GM21786 (cell line): ENCODE measurements at regions not wholly inside any gene's neighbourhood (a gene's known extent, or its start where the extent isn't known, plus 50 kb on each side); places are given as distances from the start of the nearest gene placed in this dataset.
"Not testable (repeated sequence)": the region's sequence is repeated elsewhere in the genome, so short reads cannot be mapped to it uniquely, and the experiment has no call there.

ENCODE experiments used
- ATAC-seq: cut with Tn5 transposase; IDR thresholded peaks from one replicate; pipeline ENCODE4 v1.9.1; 2021; ENCODE audit not compliant: unreplicated experiment

- no peak for ATAC-seq
These were observed 90.4 kb upstream of the RBMS1 start for GRCh38 chr2:160583813-160584537.

GRCh38 chr2:160584972-160585494 is 91.4 kb upstream of the RBMS1 start:
- ATAC-seq: no peak

- no peak for ATAC-seq
These were observed 97.1 kb upstream of the RBMS1 start for GRCh38 chr2:160590664-160591063.

- ATAC-seq: no peak
These were observed 98.8 kb upstream of the RBMS1 start for GRCh38 chr2:160592401-160592800.

- no peak for ATAC-seq
These were observed 99.4 kb upstream of the RBMS1 start for GRCh38 chr2:160592993-160593392.

GRCh38 chr2:160596441-160596840 is 102.8 kb upstream of the RBMS1 start:
- no peak for ATAC-seq

- ATAC-seq: not testable (repeated sequence)
These were observed 106.8 kb upstream of the RBMS1 start for GRCh38 chr2:160600437-160600836.

- no peak for ATAC-seq
These were observed 108.5 kb upstream of the RBMS1 start for GRCh38 chr2:160602073-160602472.

GRCh38 chr2:160603771-160604510 is 110.3 kb upstream of the RBMS1 start:
- no peak for ATAC-seq

- no peak for ATAC-seq
These were observed 112.7 kb upstream of the RBMS1 start for GRCh38 chr2:160606341-160606740.

GRCh38 chr2:160608599-160608998 is 115.0 kb upstream of the RBMS1 start:
- ATAC-seq: no peak

- ATAC-seq: no peak
These were observed 115.7 kb upstream of the RBMS1 start for GRCh38 chr2:160609346-160609745.

GRCh38 chr2:160610041-160610440 is 116.4 kb upstream of the RBMS1 start:
- ATAC-seq: no peak

- no peak for ATAC-seq
These were observed 118.8 kb upstream of the RBMS1 start for GRCh38 chr2:160612266-160612856.

- ATAC-seq: no peak
These were observed 120.0 kb upstream of the RBMS1 start for GRCh38 chr2:160613466-160614153.

- no peak for ATAC-seq
These were observed 120.8 kb upstream of the RBMS1 start for GRCh38 chr2:160614391-160614790.

- no peak for ATAC-seq
These were observed 122.1 kb upstream of the RBMS1 start for GRCh38 chr2:160615706-160616105.

GRCh38 chr2:160616149-160616548 is 122.5 kb upstream of the RBMS1 start:
- no peak for ATAC-seq

GRCh38 chr2:160621748-160622147 is 128.1 kb upstream of the RBMS1 start:
- ATAC-seq: no peak

GRCh38 chr2:160628020-160628637 is 134.5 kb upstream of the RBMS1 start:
- ATAC-seq: not testable (repeated sequence)

GRCh38 chr2:160628811-160629210 is 135.2 kb upstream of the RBMS1 start:
- no peak for ATAC-seq
